IMR-90 (cell line): ENCODE measurements at regions not wholly inside any gene's neighbourhood (a gene's known extent, or its start where the extent isn't known, plus 50 kb on each side); places are given as distances from the start of the nearest gene placed in this dataset.

Experiments
- ATAC-seq: fragments of 200-7000 bp; cut with Tn5 transposase; 2 replicates; pipeline ENCODE4 v1.9.1; 2020; ENCODE audit warnings: low read depth, mild to moderate bottlenecking, moderate library complexity
- BruUV-seq: library from RNA; stranded (reverse); fragments of 400-500 nt; replicated peaks from 2 replicates; lab custom pipeline; 2021; lab: Mats Ljungman, UMichigan
- CTCF ChIA-PET: fragments of 300-600 bp; formaldehyde crosslinking; extraction: SDS; loops from one replicate; lab custom pipeline; 2021; ENCODE audit warnings: antibody characterized with exemption; lab: Yijun Ruan, JAX
- POLR2A ChIA-PET: fragments of 300-600 bp; sonication (Branson Sonifier 250); formaldehyde crosslinking; loops from one replicate; lab custom pipeline; 2022; ENCODE audit warnings: antibody characterized with exemption; ENCODE audit not compliant: unreplicated experiment; lab: Charles Lee
- DNase-seq: peaks from one replicate; pipeline ENCODE4 v3.0.0; 2013
- H2AFZ ChIP-seq: replicated peaks from 2 replicates; pipeline ENCODE3; 2013; ENCODE audit warnings: low read length, mild to moderate bottlenecking; ENCODE audit not compliant: poor library complexity
- H2AK5ac ChIP-seq: 2 replicates; pipeline ENCODE4 v1.6.1; 2013; ENCODE audit warnings: low read depth, low read length, inconsistent platforms
- H2AK9ac ChIP-seq: replicated peaks from 2 replicates; pipeline ENCODE3; 2013; ENCODE audit warnings: mild to moderate bottlenecking, low read depth, low read length, moderate library complexity; ENCODE audit not compliant: poor library complexity
- H2BK120ac ChIP-seq: 2 replicates; pipeline ENCODE4 v1.6.1; 2013; ENCODE audit warnings: low read depth, low read length, inconsistent platforms
- H2BK15ac ChIP-seq: 3 replicates; pipeline ENCODE4 v1.6.1; 2013; ENCODE audit warnings: low read depth, low read length, inconsistent platforms
- H2BK20ac ChIP-seq: 2 replicates; pipeline ENCODE4 v1.6.1; 2013; ENCODE audit warnings: low read depth, mild to moderate bottlenecking, inconsistent platforms, low read length, moderate library complexity
- H2BK5ac ChIP-seq: 2 replicates; pipeline ENCODE4 v1.6.1; 2013; ENCODE audit warnings: mild to moderate bottlenecking, low read depth, low read length, inconsistent platforms; ENCODE audit not compliant: poor library complexity, severe bottlenecking
- H3K14ac ChIP-seq: replicated peaks from 2 replicates; pipeline ENCODE4 v1.6.1; 2013; ENCODE audit warnings: low read depth, low read length, inconsistent platforms
- H3K18ac ChIP-seq: 2 replicates; pipeline ENCODE4 v1.6.1; 2013; ENCODE audit warnings: low read depth, low read length, control low read depth
- H3K23ac ChIP-seq: 2 replicates; pipeline ENCODE4 v1.6.1; 2013; ENCODE audit warnings: low read depth, low read length, inconsistent platforms
- H3K27ac ChIP-seq: 2 replicates; pipeline ENCODE4 v1.5.1; 2013; ENCODE audit warnings: mild to moderate bottlenecking, control low read depth, low read length; ENCODE audit not compliant: insufficient read depth
- H3K27me3 ChIP-seq: 2 replicates; pipeline ENCODE4 v1.6.1; 2013; ENCODE audit warnings: low read length; ENCODE audit not compliant: control insufficient read depth, insufficient read depth
- H3K36me3 ChIP-seq: 2 replicates; pipeline ENCODE4 v1.6.1; 2013; ENCODE audit warnings: low read length, mixed read lengths; ENCODE audit not compliant: control insufficient read depth, insufficient read depth
- H3K4ac ChIP-seq: 2 replicates; pipeline ENCODE4 v1.6.1; 2013; ENCODE audit warnings: low read depth, low read length, inconsistent platforms
- H3K4me1 ChIP-seq: 2 replicates; pipeline ENCODE4 v1.6.1; 2013; ENCODE audit warnings: low read length, mixed read lengths; ENCODE audit not compliant: control insufficient read depth, insufficient read depth
- H3K4me2 ChIP-seq: 2 replicates; pipeline ENCODE4 v1.6.1; 2013; ENCODE audit warnings: low read depth, mild to moderate bottlenecking, control low read depth, low read length, moderate library complexity
- H3K4me3 ChIP-seq: 2 replicates; pipeline ENCODE4 v1.5.1; 2013; ENCODE audit warnings: low read depth, mild to moderate bottlenecking, control low read depth, low read length, moderate library complexity; ENCODE audit not compliant: insufficient read depth
- H3K56ac ChIP-seq: 2 replicates; pipeline ENCODE4 v1.6.1; 2013; ENCODE audit warnings: low read length, inconsistent platforms; ENCODE audit not compliant: insufficient read depth; ENCODE audit errors: extremely low read depth
- H3K79me1 ChIP-seq, 2 experiments: 2 replicates each; pipeline ENCODE4 v1.6.1; 2013; ENCODE audit warnings: low read length in 2 of 2, inconsistent platforms in 1 of 2, low read depth in 1 of 2
- H3K9ac ChIP-seq: 2 replicates; pipeline ENCODE4 v1.6.1; 2013; ENCODE audit warnings: low read depth, low read length, control low read depth
- H3K9me1 ChIP-seq: 2 replicates; pipeline ENCODE4 v1.6.1; 2013; ENCODE audit warnings: low read length, inconsistent platforms; ENCODE audit not compliant: insufficient read depth
- H3K9me3 ChIP-seq: 2 replicates; pipeline ENCODE4 v1.6.1; 2013; ENCODE audit warnings: low read length; ENCODE audit not compliant: control insufficient read depth, insufficient read depth
- H4K20me1 ChIP-seq: 2 replicates; pipeline ENCODE4 v1.6.1; 2013; ENCODE audit warnings: low read length, inconsistent platforms; ENCODE audit not compliant: insufficient read depth
- H4K5ac ChIP-seq: 2 replicates; pipeline ENCODE4 v1.6.1; 2013; ENCODE audit warnings: mild to moderate bottlenecking, low read depth, low read length, control low read depth
- H4K8ac ChIP-seq, 2 experiments: 2 replicates each; pipeline ENCODE4 v1.6.1; 2013; ENCODE audit warnings: low read depth in 2 of 2, low read length in 2 of 2, control low read depth in 1 of 2, inconsistent platforms in 1 of 2
- H4K91ac ChIP-seq: 2 replicates; pipeline ENCODE4 v1.6.1; 2013; ENCODE audit warnings: low read depth, low read length, inconsistent platforms; ENCODE audit not compliant: insufficient read depth
- BHLHE40 ChIP-seq: fragments of 150-350 bp; IDR thresholded peaks from 2 replicates; pipeline ENCODE4 v1.6.1; 2016; ENCODE audit warnings: mild to moderate bottlenecking, low read depth, low read length
- CHD1 ChIP-seq: IDR thresholded peaks from 2 replicates; pipeline ENCODE4 v1.6.1; 2012; ENCODE audit warnings: low read depth, low read length, improper control_type of control experiment
- ELK1 ChIP-seq: fragments of 150-350 bp; IDR thresholded peaks from 2 replicates; pipeline ENCODE4 v1.6.1; 2016; ENCODE audit warnings: low read depth, mild to moderate bottlenecking, low read length, moderate library complexity, borderline replicate concordance
- FOS ChIP-seq: fragments of 150-350 bp; IDR thresholded peaks from 2 replicates; pipeline ENCODE4 v1.6.1; 2016; ENCODE audit warnings: low read depth, low read length
- MAFK ChIP-seq: IDR thresholded peaks from 2 replicates; pipeline ENCODE4 v1.6.1; 2012; ENCODE audit warnings: low read depth, low read length, improper control_type of control experiment
- MAZ ChIP-seq: IDR thresholded peaks from 2 replicates; pipeline ENCODE4 v1.6.1; 2012; ENCODE audit warnings: low read depth, mild to moderate bottlenecking, low read length, improper control_type of control experiment, moderate library complexity, borderline replicate concordance
- MXI1 ChIP-seq: IDR thresholded peaks from 2 replicates; pipeline ENCODE4 v1.6.1; 2012; ENCODE audit warnings: low read depth, mild to moderate bottlenecking, low read length, moderate library complexity, borderline replicate concordance
- POLR2A ChIP-seq: IDR thresholded peaks from 2 replicates; pipeline ENCODE4 v1.6.1; 2012; ENCODE audit warnings: mild to moderate bottlenecking, low read depth, low read length
- RAD21 ChIP-seq: IDR thresholded peaks from 2 replicates; pipeline ENCODE4 v1.6.1; 2012; ENCODE audit warnings: low read length, improper control_type of control experiment
- USF2 ChIP-seq: fragments of 150-350 bp; IDR thresholded peaks from 2 replicates; pipeline ENCODE4 v1.6.1; 2017; ENCODE audit warnings: mild to moderate bottlenecking, antibody characterized with exemption, low read length, low read depth
- WGBS, 2 experiments: methylation state at CpG; one replicate each; pipeline versions ENCODE4 v1.1.5 to v1.1.7; 2013; ENCODE audit warnings: missing lambda C conversion rate in 2 of 2; ENCODE audit not compliant: insufficient read length in 1 of 2; ENCODE audit errors: extremely low coverage in 2 of 2; 5-methylcytosine and 5-hydroxymethylcytosine counted together
- dilution Hi-C: fragments of 300-500 bp; cut with HindIII; formaldehyde crosslinking; loops from one replicate; pipeline ENCODE4 v1.14.3; 2018; ENCODE audit warnings: low sequenced_read_pairs; ENCODE audit not compliant: unreplicated experiment
- in situ Hi-C: fragments of 300-500 bp; cut with MboI; formaldehyde crosslinking; loops from 3 replicates; pipeline ENCODE4 v1.14.3; 2019; ENCODE audit warnings: low sequenced_read_pairs, inconsistent platforms, mixed read lengths
- intact Hi-C: fragments of 100-400 bp; cut with micrococcal nuclease; formaldehyde crosslinking; loops from 2 replicates; pipeline ENCODE4 v1.10.0; 2022
- TF ChIP-seq, protein P1 (sequence below): conservative IDR thresholded peaks from 2 replicates; pipeline ENCODE4 v1.5.1; 2012; ENCODE audit warnings: mild to moderate bottlenecking, low read depth, low read length, improper control_type of control experiment

DNA sequence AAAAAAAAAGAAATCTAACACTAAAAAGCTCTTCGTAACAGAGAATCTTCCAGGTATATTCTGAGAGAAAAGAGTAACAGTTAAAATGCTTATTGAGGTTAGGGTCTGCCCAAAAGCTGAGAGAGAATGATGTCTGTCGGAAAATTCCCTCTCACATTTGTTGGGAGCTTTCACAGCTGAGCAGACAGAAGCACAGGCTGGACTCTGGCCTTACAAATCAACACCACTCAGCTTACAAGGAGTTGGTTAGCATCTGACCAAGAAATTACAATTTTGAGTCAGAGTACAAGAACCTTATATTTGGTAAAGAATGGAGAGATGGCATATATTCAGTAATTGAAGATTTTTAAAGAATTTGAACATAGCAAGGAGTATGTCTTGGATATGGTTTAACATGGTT, 1561.0 kb upstream of the RAG2 start:
- H4K5ac ChIP-seq, result no peak overlapping the region
- no peaks in the 10 kb centered on the region for H3K36me3 ChIP-seq
- no peak for ATAC-seq
- H3K4ac ChIP-seq, result no peak overlapping the region
- no peak overlapping the region for H2BK20ac ChIP-seq
- no peak overlapping the region for H3K27ac ChIP-seq
- H3K79me1 ChIP-seq, result no peaks in the 10 kb centered on the region
- dilution Hi-C loops, result no loop called here
- H3K14ac ChIP-seq, result no peak overlapping the region
- H3K23ac ChIP-seq, result no peak overlapping the region
- no peak overlapping the region for H2BK5ac ChIP-seq
- intact Hi-C loops, result no loop called here
- WGBS, 2 experiments, result no CpG with 5 or more reads among the region's 2 CpGs
- ChIA-PET POLR2A (no interaction called here), CTCF (no interaction called here)
- H4K20me1 ChIP-seq, result no peaks in the 10 kb centered on the region
- H2BK15ac ChIP-seq, result no peak overlapping the region
- no peak overlapping the region for H2AFZ ChIP-seq
- H3K4me2 ChIP-seq, result no peak overlapping the region
- H4K8ac ChIP-seq, result no peak overlapping the region
- no peak overlapping the region for H3K4me3 ChIP-seq
- H2AK5ac ChIP-seq, result no peak overlapping the region
- no peak overlapping the region for H3K18ac ChIP-seq
- H4K91ac ChIP-seq, result no peak overlapping the region
- peaks cover 5% of the 10 kb centered on the region for H3K9me3 ChIP-seq
- TF ChIP-seq RAD21, result no peak
- no peak for TF ChIP-seq CHD1
- no peak for TF ChIP-seq MAFK
- TF ChIP-seq POLR2A, result no peak
- no peak for TF ChIP-seq ELK1
- no peak for TF ChIP-seq MAZ
- TF ChIP-seq BHLHE40, result no peak
- TF ChIP-seq, protein P1, sequence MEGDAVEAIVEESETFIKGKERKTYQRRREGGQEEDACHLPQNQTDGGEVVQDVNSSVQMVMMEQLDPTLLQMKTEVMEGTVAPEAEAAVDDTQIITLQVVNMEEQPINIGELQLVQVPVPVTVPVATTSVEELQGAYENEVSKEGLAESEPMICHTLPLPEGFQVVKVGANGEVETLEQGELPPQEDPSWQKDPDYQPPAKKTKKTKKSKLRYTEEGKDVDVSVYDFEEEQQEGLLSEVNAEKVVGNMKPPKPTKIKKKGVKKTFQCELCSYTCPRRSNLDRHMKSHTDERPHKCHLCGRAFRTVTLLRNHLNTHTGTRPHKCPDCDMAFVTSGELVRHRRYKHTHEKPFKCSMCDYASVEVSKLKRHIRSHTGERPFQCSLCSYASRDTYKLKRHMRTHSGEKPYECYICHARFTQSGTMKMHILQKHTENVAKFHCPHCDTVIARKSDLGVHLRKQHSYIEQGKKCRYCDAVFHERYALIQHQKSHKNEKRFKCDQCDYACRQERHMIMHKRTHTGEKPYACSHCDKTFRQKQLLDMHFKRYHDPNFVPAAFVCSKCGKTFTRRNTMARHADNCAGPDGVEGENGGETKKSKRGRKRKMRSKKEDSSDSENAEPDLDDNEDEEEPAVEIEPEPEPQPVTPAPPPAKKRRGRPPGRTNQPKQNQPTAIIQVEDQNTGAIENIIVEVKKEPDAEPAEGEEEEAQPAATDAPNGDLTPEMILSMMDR, result no peak
- no peak for TF ChIP-seq MXI1
- no peak for TF ChIP-seq FOS
- TF ChIP-seq USF2, result no peak
- H3K27me3 ChIP-seq, result no peaks in the 10 kb centered on the region
- no peaks in the 10 kb centered on the region for H3K4me1 ChIP-seq
- in situ Hi-C loops, result no loop called here
- no peak overlapping the region for H3K9ac ChIP-seq
- no peak overlapping the region for H3K56ac ChIP-seq
- DNase-seq, result no peak
- no peaks in the 10 kb centered on the region for H3K9me1 ChIP-seq
- H2AK9ac ChIP-seq, result no peak overlapping the region
- no TSS peak for BruUV-seq
- no peak overlapping the region for H2BK120ac ChIP-seq
